ENCODE measurements at regions not wholly inside any gene's neighbourhood (a gene's known extent, or its start where the extent isn't known, plus 50 kb on each side); places are given as distances from the start of the nearest gene placed in this dataset.
"Not testable (repeated sequence)": the region's sequence is repeated elsewhere in the genome, so short reads cannot be mapped to it uniquely, and the experiment has no call there.

DNA sequence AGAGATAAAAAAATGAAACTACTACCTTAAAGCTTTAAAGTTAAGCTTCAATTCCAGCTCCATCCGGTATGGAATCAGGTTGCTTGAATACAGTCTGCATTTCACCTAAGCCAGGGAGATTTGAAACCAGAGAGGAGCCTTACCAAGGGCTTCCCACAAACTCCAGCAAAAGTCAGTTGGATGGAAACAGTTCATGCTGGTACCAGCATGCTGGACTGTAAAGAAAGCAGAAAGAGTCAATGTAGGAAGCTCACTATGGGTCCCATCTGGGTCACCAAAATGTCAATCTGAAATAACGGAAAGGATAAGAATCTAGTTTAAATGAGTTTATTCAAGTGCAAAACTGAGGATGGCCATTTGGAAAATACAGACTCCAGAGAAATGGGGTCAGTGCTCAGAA is 65.3 kb downstream of the CDO1 start:
- Histone ChIP-seq H3K36me3 (replicated peaks; ENCODE audit: control insufficient read depth, insufficient read depth, low read length) (no peaks in the 10 kb centered on the region), H3K27me3 (ENCODE audit: control insufficient read depth, insufficient read depth, low read length) (no peaks in the 10 kb centered on the region), H3K4me3 (ENCODE audit: insufficient read depth, low read depth, low read length) (no peak overlapping the region)
- no peak for DNase-seq

DNA sequence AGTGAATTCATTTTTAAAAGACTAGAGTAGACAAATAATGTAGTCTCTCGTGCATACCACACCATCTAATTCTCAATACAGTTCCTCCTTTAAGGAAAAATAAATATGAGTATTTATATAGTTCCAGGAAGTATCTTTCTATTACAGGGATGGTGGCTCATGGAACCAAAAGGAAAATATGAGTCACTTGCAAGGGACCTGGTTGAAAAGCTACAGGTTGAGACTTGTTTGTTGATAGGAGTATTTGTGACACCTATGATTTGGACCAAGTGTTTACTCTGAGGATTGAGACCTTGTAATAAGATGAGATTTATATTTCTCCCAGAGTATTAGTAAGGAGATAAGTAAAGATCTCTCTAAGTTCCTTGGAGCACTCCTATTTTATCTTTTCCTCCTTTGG is 67.4 kb downstream of the CDO1 start:
- Histone ChIP-seq H3K36me3 (replicated peaks; ENCODE audit: control insufficient read depth, insufficient read depth, low read length) (no peaks in the 10 kb centered on the region), H3K27me3 (ENCODE audit: control insufficient read depth, insufficient read depth, low read length) (no peaks in the 10 kb centered on the region), H3K4me3 (ENCODE audit: insufficient read depth, low read depth, low read length) (no peak overlapping the region)
- no peak for DNase-seq

DNA sequence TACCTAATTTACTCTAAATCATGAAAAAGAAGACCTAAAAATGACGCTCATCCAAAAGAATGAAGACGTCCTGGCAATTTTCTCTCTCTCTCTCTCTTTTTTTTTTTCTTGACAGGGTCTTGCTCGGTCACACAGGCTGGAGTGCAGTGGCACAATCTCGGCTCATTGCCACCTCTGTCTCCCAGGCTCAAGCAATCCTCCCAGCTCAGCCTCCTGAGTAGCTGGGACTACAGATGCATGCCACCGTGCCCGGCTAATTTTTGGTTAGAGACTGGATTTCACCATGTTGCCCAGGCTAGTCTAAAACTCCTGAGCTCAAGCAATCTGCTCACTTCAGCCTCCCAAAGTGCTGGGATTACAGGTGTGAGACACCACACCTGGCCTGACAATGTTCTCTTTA is 77.2 kb downstream of the CDO1 start:
- not testable (repeated sequence) for H3K36me3 ChIP-seq (replicated peaks; ENCODE audit: control insufficient read depth, insufficient read depth, low read length); DNase-seq; H3K27me3 ChIP-seq (ENCODE audit: control insufficient read depth, insufficient read depth, low read length); H3K4me3 ChIP-seq (ENCODE audit: insufficient read depth, low read depth, low read length)

DNA sequence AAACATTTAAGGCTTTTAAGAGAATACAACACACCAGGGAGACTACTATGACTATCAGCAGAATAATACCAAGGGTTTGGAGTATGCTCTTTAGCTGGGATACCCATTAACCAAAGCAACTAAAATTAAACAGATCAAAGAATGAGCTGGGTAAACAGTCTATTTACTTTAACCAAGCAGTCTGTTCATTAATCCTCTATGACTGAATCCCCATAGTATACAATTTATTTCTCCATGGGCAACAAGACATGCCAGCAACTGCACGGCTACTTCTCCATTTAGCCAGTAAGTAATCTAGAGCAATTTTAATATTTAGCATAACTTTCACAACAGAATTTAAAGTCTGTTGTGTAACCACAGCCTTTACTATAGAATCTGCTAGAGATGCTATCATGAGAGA is 77.6 kb downstream of the CDO1 start:
- no peak overlapping the region for H3K4me3 ChIP-seq (ENCODE audit: insufficient read depth, low read depth, low read length)
- no peaks in the 10 kb centered on the region for H3K36me3 ChIP-seq (replicated peaks; ENCODE audit: control insufficient read depth, insufficient read depth, low read length)
- DNase-seq, result no peak
- H3K27me3 ChIP-seq (ENCODE audit: control insufficient read depth, insufficient read depth, low read length), result no peaks in the 10 kb centered on the region

DNA sequence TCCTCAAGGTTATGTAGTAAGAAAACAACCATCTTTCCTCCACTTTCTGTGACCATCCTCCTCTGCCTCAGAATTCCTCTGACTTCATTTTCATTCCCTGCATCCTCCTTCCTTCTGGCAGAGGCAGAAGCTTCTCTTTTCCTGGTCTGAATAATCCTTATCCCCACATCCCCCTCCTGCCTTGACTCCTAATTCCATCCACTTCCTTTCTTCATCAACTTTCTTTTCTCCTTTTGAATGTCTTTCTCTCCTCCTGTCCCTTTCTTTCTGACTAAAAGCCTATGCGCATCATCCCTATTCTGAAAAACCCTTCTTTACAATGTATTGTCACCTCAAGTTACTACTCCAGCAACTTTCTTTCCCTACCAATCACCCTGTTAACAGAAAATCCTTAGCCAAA is 79.0 kb downstream of the CDO1 start:
- no peak for DNase-seq
- H3K36me3 ChIP-seq (replicated peaks; ENCODE audit: control insufficient read depth, insufficient read depth, low read length), result no peaks in the 10 kb centered on the region
- no peaks in the 10 kb centered on the region for H3K27me3 ChIP-seq (ENCODE audit: control insufficient read depth, insufficient read depth, low read length)
- no peak overlapping the region for H3K4me3 ChIP-seq (ENCODE audit: insufficient read depth, low read depth, low read length)

DNA sequence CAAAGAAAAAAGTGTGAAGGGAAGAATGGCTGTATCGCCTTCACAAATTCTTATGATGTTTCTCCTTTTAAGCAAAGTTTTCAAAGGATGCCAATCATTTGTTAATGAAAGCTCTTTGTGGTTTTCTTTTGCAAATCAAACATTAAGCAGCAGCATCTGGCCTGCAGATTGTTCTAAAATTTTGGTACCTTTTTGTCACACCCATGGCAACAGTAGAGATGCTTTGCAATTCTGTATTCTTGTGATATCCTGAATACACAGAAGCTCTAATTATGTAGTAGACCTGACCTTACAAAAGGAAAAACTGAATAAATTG is 79.8 kb downstream of the CDO1 start:
- Histone ChIP-seq H3K36me3 (replicated peaks; ENCODE audit: control insufficient read depth, insufficient read depth, low read length) (no peaks in the 10 kb centered on the region), H3K4me3 (ENCODE audit: insufficient read depth, low read depth, low read length) (no peak overlapping the region), H3K27me3 (ENCODE audit: control insufficient read depth, insufficient read depth, low read length) (no peaks in the 10 kb centered on the region)
- DNase-seq, result no peak

DNA sequence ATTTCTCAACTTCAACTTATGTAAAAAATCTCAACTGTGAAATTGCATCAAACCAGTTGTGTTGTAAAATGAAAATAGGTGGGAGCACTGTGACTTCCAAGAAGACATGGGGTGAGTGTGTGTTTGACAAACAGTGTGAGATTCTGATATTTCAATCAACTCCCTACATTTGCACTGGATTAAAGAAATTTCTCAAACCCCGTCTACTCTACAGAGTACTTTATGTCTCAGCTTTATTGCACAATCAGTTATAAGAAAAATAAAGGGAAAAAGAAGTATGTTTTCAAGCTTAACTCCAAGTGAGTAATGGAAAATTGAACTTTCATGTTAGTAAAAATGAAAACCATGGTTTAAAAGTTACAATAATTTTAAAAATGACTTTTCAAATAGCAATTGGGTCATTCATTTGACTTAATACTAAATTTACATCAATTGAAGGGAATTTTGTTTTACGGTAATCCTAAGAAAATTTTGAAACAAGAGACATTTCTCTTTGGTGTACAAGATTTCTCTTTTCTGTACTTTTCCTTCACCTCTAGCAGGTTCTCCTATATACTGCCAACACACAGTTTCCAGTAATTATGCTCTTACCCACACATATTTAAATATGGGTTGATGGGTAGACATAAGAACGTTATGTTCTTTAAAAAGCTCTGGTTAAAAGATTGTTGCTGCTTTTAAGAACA is 80.3 kb downstream of the CDO1 start:
- no peaks in the 10 kb centered on the region for H3K27me3 ChIP-seq (ENCODE audit: control insufficient read depth, insufficient read depth, low read length)
- no peak for DNase-seq
- no peak overlapping the region for H3K4me3 ChIP-seq (ENCODE audit: insufficient read depth, low read depth, low read length)
- H3K36me3 ChIP-seq (replicated peaks; ENCODE audit: control insufficient read depth, insufficient read depth, low read length), result no peaks in the 10 kb centered on the region

DNA sequence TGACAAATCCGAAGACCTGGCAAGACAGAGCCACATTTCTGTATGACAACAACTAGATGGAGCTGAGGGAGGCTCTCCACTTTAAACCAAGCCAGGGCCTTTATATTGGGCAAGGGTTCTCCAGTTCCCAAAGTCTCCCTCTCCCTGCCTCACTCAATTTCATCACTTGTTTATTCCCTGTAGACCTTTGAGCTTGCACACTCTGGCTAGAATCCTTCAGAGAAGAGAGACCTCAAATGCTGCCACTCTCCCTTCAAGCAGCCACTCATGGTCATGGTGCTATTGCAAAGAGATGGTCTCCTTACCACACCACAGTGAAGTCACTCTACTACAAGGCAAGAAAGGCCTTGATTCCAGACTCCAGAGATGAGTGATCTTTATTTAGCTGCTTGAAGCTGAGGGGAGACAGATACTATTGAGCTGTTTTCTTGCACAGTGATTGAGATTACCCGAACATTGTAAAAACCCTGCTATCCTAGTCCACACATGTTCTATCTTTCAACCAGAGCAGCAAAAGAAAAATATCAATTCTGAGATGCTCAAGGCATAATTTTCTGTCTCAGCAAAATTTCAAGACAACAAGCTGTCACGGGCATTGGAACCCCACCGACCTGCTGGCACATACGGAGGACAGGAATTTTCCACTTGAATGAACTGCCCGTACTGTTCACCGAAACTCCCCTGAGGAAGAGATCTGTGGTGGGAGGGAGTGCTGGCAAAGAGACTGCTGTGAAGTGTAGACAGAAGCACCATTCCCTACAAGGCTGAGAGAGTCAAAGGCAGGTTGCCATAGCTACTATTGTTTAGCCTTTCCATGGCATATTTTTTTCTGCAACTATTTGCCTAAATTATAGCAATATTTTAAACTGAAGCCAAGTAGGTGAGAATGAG is 81.1 kb downstream of the CDO1 start:
- DNase-seq, result peak; percentile 4
- H3K27me3 ChIP-seq (ENCODE audit: control insufficient read depth, insufficient read depth, low read length), result no peaks in the 10 kb centered on the region

DNA sequence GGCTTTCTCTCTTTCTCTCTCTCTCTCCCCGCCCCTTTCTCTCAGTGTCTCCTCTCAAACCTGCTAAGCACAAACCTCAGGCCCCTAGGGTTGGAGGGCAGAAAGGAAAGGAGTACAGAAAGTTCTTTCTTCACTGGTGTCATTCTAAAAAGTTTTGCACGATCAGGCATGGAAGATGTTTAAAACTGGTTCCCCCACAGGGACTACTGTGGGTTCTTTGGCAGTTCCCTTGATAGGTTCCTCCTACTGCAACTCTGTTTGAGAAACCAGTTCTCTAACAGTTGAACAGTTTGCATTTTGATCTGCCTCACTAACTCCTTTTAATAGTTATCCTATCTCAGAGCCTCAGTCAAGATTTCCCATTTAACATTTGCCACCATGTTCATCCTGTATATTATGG is 82.9 kb downstream of the CDO1 start:
- no peak overlapping the region for H3K4me3 ChIP-seq (ENCODE audit: insufficient read depth, low read depth, low read length)

More for the DNA sequence above, 81.1 kb downstream of the CDO1 start:
- Histone ChIP-seq H3K36me3 (replicated peaks; ENCODE audit: control insufficient read depth, insufficient read depth, low read length) (no peaks in the 10 kb centered on the region), H3K4me3 (ENCODE audit: insufficient read depth, low read depth, low read length) (no peak overlapping the region)

DNA sequence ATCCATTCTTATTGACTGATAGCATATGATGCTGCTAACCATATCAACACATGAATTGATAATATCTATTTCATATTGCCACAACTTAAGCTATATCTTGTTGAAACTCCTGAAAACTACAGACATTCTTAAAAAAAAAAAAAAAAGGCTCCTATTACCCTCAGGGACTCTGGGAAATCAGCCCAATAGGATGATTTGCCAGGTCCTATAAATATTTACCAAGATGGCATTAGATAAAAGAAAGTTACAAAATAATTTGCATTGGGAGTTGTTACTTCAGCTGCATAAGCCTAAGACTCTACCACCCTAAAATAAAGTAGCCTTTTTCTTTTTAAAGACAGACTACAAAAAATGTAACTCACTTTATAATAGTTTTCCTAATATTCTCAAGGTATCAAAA is 84.4 kb downstream of the CDO1 start:
- Histone ChIP-seq H3K36me3 (replicated peaks; ENCODE audit: control insufficient read depth, insufficient read depth, low read length) (no peaks in the 10 kb centered on the region), H3K4me3 (ENCODE audit: insufficient read depth, low read depth, low read length) (no peak overlapping the region), H3K27me3 (ENCODE audit: control insufficient read depth, insufficient read depth, low read length) (no peaks in the 10 kb centered on the region)
- DNase-seq, result no peak

More for the DNA sequence above, 82.9 kb downstream of the CDO1 start:
- Histone ChIP-seq H3K36me3 (replicated peaks; ENCODE audit: control insufficient read depth, insufficient read depth, low read length) (no peaks in the 10 kb centered on the region), H3K27me3 (ENCODE audit: control insufficient read depth, insufficient read depth, low read length) (no peaks in the 10 kb centered on the region)
- no peak for DNase-seq

DNA sequence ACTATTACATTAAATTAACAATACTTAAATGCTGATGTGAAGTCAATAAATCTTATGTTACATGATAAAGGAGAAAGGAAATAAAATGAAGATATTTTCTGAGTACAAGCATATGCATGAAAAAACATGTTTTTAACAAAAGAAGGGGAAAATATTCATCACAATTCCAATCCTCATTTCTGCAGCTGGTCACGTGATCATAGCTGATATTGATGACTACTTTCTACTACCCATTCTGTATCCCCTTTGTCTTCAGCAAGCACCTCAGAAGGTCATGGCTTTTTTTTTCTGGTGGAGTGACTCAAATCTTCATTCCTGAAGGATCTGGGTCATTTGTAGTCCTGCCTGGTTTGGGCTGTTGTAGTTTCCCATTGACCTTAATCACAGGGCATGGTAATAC is 90.9 kb downstream of the CDO1 start:
- no peak for DNase-seq
- Histone ChIP-seq H3K27me3 (ENCODE audit: control insufficient read depth, insufficient read depth, low read length) (no peaks in the 10 kb centered on the region), H3K4me3 (ENCODE audit: insufficient read depth, low read depth, low read length) (no peak overlapping the region), H3K36me3 (replicated peaks; ENCODE audit: control insufficient read depth, insufficient read depth, low read length) (no peaks in the 10 kb centered on the region)

DNA sequence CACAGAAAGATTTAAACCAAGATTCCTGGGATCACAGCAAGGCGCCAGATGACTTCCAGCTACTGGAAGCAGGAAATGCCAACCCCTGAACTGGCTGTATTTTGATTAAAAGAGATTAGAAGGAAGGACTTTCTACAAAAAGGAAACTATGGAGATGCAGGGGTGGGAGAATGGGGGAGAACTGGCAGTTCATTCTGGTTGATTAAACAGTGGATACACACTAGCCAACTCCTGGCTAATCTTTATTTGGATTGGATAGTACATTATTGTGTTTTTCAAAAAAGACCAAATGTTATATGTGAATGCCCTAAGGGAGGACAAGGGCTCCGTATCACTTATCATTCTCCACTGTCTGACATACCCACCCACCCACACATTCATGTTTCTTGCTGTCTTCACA is 93.2 kb downstream of the CDO1 start:
- no peak for DNase-seq
- H3K36me3 ChIP-seq (replicated peaks; ENCODE audit: control insufficient read depth, insufficient read depth, low read length), result no peaks in the 10 kb centered on the region
- no peaks in the 10 kb centered on the region for H3K27me3 ChIP-seq (ENCODE audit: control insufficient read depth, insufficient read depth, low read length)
- H3K4me3 ChIP-seq (ENCODE audit: insufficient read depth, low read depth, low read length), result no peak overlapping the region

DNA sequence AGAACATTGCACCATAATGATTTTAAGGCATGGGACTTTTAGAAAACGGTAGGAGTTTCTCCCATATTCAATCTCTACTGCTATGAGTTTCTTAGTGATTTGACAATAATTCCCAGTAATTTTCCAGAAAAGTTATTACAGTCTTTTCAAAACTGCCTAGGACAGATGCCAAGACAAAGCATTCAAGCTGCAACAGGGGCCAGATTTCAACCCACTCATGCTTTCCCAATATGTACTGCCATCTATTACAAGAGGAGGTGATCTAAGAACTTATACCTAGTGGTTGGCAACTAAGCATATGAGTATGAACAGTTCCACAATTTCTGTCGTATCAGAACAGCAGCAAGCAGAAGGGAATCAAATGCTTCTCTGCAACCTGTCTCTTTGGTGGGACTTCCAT is 95.1 kb upstream of the TMED7 start:
- no peak overlapping the region for H3K4me3 ChIP-seq (ENCODE audit: insufficient read depth, low read depth, low read length)
- H3K36me3 ChIP-seq (replicated peaks; ENCODE audit: control insufficient read depth, insufficient read depth, low read length), result no peaks in the 10 kb centered on the region
- DNase-seq, result no peak
- H3K27me3 ChIP-seq (ENCODE audit: control insufficient read depth, insufficient read depth, low read length), result no peaks in the 10 kb centered on the region

DNA sequence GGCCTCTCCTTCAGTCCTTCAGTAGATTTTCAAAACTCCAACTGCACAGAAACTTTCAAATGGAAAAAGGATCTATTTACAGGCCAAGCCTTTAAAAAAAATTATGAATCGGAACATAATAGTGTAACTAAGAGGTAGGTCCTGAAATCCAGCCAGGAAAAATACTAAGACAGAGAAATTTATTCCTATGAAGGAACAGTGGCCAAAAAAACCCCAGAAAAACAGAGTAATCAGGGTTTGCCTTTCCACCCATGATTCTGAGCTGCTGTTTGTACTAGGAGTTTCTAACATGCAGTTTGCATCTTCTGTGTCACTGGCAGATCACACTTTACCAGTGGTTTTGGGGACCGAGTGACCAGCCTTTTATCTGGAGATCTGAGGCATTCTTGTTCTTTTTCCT is 93.1 kb upstream of the TMED7 start:
- DNase-seq, result no peak
- H3K4me3 ChIP-seq (ENCODE audit: insufficient read depth, low read depth, low read length), result no peak overlapping the region
- H3K36me3 ChIP-seq (replicated peaks; ENCODE audit: control insufficient read depth, insufficient read depth, low read length), result no peaks in the 10 kb centered on the region
- H3K27me3 ChIP-seq (ENCODE audit: control insufficient read depth, insufficient read depth, low read length), result no peaks in the 10 kb centered on the region

DNA sequence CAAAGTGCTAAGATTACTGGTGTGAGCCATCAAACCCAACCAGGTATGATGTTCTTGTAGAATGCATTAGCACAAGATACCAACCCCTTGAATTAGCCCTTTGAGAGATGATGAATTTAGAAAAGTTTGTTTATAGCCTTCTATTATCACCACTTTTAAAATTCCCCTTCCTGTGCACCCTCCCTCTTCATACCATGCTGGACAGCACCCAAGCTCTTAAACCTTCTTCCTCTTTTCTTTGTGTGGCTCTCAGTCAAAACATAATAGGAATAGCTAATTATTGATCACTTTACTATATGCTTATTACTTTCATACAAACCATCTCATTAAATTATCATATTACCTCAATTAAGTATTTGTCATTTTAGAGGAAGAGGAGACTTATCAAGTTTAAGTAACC is 87.6 kb upstream of the TMED7 start:
- no peak overlapping the region for H3K4me3 ChIP-seq (ENCODE audit: insufficient read depth, low read depth, low read length)
- no peaks in the 10 kb centered on the region for H3K27me3 ChIP-seq (ENCODE audit: control insufficient read depth, insufficient read depth, low read length)
- H3K36me3 ChIP-seq (replicated peaks; ENCODE audit: control insufficient read depth, insufficient read depth, low read length), result no peaks in the 10 kb centered on the region
- DNase-seq, result no peak

All from H7 (cell line).